ENCODE measurements at regions not wholly inside any gene's neighbourhood (a gene's known extent, or its start where the extent isn't known, plus 50 kb on each side); places are given as distances from the start of the nearest gene placed in this dataset.

GRCh38 chr2:150607390-150607811 lies 119.9 kb upstream of the RND3 start:
- peak; percentile 60 for DNase-seq

DNA sequence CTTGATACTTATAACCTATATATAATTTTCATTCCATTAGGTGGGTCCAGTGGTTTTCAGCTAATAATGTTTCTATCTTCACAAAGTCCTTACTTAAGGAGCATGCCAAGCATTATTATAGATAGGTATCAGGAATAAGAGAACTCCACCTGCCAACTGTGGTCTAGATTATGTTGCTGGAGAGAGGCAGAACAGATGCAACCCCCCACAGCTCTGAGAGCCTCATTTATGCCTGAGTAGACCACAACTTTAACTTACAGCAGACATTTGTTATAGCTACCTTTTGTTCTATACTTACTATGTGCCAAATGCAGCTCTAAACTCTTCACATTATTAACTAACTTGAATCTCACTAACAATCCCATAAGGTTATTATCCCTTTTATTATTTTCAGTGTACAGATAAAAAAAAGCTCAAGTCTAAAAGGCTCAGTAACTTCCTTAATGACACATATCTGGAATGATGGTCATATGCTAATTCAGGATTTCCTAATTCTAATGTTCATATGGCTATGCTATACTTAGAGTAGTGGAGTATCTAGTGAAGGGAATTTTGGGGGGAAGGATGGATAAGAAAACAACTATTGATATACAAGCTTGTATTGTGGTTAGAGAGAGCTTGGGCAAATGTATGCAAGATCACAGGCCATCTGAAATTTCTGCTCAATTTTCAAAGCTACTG lies 119.1 kb upstream of the RND3 start:
- DNase-seq: no peak

GRCh38 chr2:150605664-150606063 lies 118.2 kb upstream of the RND3 start:
- DNase-seq: no peak

DNA sequence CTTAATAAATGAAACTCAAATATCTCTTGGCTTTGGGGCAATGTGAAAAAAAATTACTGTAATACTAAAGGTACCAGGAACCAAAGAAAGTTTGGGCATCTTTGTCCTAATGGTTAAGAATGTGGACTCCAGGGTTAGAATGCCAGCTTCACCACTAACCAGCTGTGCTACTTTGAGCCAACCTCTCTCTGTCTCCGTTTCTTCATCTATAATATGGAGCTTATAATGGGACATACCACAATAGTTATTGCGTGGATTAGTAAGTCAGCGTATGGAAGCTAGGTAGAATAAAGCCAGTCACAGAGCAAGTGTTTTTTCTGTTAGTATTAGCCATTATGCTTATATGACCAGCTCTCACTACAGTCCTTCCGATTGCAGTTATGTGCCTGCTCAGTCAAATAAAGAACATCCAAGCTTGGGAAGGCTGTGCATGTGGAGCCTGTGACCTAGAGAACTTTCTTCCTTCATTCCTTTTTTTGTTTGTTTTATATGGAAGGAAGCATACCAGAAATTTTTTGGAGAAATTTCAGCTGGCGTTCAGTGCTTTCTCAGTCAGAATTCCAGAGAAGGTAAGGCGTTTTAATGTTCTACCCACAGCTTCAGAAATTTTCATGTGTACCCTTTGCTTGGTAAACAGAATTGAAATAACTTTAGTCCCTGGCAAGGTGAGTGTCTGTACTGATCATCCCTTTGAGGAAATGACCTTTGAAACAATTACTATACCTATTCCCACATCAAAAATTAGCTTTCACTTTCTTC lies 114.0 kb upstream of the RND3 start:
- DNase-seq: peak; percentile 88

GRCh38 chr2:150599889-150600288 lies 112.4 kb upstream of the RND3 start:
- DNase-seq: no peak

- DNase-seq: no peak
These were observed 110.9 kb upstream of the RND3 start for GRCh38 chr2:150598383-150598782.

GRCh38 chr2:150595803-150596470 lies 108.5 kb upstream of the RND3 start:
- DNase-seq: peak; percentile 83

DNA sequence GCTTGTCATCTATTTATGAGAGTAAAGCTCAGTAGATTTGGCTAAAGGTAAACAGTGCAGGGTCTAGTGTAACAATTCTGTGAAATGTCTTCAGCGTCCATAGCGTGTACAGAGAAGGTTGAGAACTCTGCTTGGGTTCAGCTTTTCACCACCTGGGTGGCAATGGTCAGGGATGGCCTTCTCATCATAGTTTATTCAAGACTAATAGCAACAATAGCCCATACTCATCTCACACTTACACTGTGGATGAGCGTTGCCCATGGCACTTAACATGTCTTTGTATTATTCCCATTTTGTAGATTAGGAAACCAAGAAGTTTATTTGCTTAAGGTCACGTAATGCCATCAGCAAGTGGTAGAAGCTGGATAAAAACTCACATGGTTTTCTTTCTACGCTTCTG lies 106.8 kb upstream of the RND3 start:
- DNase-seq: no peak

- peak; percentile 64 for DNase-seq
These were observed 104.2 kb upstream of the RND3 start for GRCh38 chr2:150591496-150592285.

DNA sequence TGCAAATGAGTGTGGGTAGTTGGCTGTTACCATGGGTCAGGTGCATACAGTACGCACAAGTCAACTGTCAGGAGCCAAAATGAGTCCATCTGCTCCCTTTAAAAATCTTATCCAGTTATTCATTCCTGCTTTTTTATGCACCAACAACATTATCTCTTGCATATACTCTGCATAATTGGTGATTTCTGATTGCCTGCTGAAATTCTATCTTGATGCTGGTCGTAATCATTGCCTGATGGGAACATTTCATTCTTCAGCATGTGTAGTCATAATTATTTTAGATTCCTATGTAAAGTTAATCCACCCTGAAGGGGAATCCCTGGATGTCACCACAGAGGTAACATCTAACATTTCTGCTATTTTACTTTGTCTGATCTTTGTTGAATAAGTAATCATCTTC lies 102.2 kb upstream of the RND3 start:
- DNase-seq: no peak

DNA sequence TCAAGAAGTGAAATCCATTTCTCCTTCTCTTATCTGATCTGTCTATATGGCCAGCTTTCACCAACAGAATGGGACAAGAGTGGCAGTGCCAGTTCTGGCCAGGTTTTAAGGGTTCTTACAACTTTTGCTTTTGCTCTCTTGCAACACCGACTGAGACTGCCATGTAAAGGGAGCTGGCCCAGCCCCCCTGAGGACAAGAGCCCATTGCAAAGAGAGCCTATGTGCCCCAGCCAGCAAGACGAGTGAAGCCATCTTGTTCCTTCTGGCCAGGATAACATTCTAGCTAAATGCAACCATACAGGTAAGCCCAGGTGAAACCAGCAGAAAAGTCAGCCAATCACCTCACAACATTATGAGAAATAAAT lies 101.0 kb upstream of the RND3 start:
- no peak for DNase-seq

- DNase-seq: peak; percentile 78
These were observed 100.4 kb upstream of the RND3 start for GRCh38 chr2:150587547-150588505.

GRCh38 chr2:150586858-150587257 lies 99.4 kb upstream of the RND3 start:
- peak; percentile 40 for DNase-seq

GRCh38 chr2:150585221-150585971 lies 97.9 kb upstream of the RND3 start:
- peak; percentile 63 for DNase-seq

DNA sequence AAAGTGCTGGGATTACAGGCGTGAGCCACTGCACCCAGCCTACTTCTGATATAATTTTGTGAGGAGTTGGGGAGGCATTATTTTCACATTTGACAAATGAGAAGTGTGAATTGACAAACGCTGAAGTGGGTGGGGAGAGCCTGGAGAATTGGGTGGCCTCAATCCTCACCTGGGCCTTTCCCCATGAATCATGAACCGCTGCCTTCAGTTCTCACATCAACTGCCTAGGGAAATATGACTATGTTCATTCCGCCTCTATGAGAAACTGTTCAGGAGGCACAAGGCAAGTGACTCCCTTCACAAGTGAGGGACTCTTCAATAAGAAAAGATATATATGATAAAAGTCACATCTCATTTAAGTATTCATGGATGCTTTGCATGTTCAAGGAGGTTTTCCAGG lies 96.6 kb upstream of the RND3 start:
- no peak for DNase-seq

GRCh38 chr2:150581717-150582472 lies 94.4 kb upstream of the RND3 start:
- DNase-seq: no peak

DNA sequence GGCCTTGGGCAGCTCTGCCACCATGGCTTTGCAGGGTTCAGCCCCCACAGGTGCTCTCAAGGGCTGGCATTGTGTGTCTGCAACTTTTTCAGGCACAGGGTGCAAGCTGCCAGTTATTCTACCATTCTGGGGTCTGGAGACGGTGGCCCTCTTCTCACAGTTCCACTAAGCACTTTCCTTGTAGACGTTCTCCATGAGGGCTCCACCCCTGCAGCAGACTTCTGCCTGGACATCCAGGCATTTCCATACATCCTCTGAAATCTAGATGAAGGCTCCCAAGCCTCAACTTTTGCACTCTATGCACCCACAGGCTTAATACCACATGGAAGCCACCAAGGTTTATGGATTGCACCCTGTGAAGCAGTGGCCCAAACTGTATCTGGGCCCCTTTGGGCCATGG lies 91.0 kb upstream of the RND3 start:
- DNase-seq: no peak

DNA sequence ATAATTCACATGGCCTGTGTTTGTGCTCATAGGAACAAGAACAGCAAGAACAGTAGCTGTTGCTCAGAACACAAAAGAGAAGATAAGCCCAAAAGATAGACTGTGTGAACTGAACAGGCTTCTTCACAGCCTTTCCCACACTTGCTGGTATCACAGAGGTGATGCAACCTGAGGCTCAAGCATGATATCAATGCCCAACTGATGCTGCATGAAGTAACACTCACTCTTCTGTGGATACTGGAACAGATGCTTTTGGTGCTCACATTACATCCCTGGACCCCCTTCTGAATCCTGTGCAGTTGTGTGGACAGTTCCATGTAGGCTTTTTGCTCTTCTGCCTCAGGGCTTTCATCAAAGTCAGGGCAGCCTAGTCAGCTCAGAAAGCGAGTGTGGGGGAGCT lies 88.4 kb upstream of the RND3 start:
- DNase-seq: no peak

DNA sequence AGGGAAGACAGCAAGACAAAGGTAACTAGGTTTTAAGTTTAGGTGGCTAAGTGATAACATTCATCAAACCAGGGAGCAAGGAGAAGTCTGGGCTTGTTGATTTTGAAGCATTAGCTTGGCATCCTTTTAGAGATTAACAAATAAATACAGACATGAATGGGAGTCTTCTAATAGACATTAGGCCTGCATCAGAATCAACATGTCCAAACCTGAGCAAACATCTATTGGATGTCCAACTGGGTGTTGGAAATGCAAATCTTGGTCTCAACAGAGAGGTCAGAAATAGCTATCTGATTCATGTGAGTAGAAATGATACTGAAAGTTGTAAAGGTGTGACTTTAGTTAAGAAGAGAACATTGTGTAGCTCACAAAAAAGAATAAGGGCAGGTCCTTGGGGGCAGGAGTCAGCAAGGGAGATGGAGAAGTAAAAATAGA lies 85.5 kb upstream of the RND3 start:
- DNase-seq: no peak

DNA sequence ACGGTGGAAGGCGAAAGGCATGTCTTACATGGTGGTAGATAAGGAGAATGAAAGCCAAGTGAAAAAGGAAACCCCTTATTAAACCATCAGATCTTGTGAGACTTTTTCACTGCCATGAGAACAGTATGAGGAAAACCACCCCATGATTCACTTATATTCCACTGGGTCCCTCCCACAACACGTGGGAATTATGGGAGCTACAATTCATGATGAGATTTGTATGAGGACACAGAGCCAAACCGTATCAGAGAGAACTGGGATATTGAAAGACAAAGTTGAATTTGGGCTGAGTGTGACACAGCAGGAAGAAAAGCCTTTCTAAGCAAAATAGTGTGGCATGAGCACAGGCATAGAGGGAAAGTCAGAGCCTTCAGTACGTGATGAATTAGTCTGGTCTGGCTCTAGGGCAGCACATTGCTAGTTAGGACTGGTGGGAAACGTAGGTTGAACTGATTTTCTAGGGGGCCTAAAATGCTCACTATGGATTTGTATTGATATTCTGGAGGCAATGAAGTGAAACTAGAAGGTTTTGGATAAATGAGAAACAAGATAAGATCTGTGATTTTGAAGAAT lies 84.8 kb upstream of the RND3 start:
- DNase-seq: no peak
